ENCODE measurements at regions not wholly inside any gene's neighbourhood (a gene's known extent, or its start where the extent isn't known, plus 50 kb on each side); places are given as distances from the start of the nearest gene placed in this dataset.

DNA sequence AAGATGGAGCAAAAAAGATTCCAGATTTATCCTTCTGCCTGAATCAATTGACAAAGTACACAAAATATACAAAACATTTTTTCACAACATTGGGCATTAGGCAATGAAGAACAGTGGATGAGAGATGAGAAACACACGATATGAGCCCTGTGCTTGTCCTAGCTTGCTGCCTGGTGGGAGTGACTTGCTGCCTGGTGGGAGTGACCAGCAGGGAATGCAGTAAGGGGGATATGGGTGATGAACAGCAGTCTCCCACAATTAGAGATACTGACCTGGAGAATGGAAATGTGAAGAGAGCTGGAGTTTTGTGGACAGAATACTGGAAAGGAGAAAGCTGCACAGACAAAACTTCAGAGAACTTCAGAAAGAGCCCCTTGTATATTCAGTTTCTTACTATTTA is 629.4 kb upstream of the FRG1 start:
- Histone ChIP-seq H3K9me3 (peaks cover 0 to 4% (median 0%) of the 10 kb centered on the region in 8 donors), H3K27ac (no peak overlapping the region), H3K36me3 (no peaks in the 10 kb centered on the region), H3K27me3 (replicated peaks in 1 of 7) (no peaks in the 10 kb centered on the region), H3K4me1 (no peaks in the 10 kb centered on the region), H3K4me3 (no peak overlapping the region)
- DNase-seq = no peak
- intact Hi-C loops (cut with DNase I; ENCODE audit: low total_unique reads) = no loop called here
- 46 to 67% (median 53%) methylated on average over 1 of the region's 1 CpG for WGBS, 5 donors
- TF ChIP-seq POLR2A (IDR thresholded peaks at IDR 0.05) (no peak), POLR2AphosphoS5 (IDR thresholded peaks at IDR 0.05) (no peak)
- TF ChIP-seq, protein P1, sequence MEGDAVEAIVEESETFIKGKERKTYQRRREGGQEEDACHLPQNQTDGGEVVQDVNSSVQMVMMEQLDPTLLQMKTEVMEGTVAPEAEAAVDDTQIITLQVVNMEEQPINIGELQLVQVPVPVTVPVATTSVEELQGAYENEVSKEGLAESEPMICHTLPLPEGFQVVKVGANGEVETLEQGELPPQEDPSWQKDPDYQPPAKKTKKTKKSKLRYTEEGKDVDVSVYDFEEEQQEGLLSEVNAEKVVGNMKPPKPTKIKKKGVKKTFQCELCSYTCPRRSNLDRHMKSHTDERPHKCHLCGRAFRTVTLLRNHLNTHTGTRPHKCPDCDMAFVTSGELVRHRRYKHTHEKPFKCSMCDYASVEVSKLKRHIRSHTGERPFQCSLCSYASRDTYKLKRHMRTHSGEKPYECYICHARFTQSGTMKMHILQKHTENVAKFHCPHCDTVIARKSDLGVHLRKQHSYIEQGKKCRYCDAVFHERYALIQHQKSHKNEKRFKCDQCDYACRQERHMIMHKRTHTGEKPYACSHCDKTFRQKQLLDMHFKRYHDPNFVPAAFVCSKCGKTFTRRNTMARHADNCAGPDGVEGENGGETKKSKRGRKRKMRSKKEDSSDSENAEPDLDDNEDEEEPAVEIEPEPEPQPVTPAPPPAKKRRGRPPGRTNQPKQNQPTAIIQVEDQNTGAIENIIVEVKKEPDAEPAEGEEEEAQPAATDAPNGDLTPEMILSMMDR (IDR thresholded peaks at IDR 0.05 in 8 of 11, conservative IDR thresholded peaks at IDR 0.05 in 3 of 11) = no peak

DNA sequence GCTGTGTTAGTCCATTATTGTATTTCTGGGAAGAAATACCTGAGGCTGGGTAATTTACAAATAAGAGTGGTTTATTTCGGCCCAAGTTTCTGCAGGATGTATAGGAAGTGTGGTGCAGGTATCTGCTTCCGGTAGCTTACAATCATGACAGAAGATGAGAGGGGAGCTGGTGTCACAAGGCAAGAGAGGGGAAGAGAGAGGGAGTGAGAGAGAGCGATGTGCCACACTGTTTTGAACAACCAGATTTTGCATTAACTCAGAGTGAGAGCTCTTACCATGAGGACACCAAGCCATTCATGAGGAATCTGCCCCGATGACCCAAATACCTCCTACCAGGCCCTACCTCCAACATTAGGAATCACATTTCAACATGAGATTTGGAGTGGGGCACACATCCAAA is 627.6 kb upstream of the FRG1 start:
- DNase-seq = no peak
- intact Hi-C loops (cut with DNase I; ENCODE audit: low total_unique reads) = no loop called here
- no peak overlapping the region for H3K4me3 ChIP-seq
- WGBS, 5 donors = 62 to 78% (median 70%) methylated on average over 4 of the region's 4 CpGs
- no peak for TF ChIP-seq POLR2A (IDR thresholded peaks at IDR 0.05)
- no peak for TF ChIP-seq POLR2AphosphoS5 (IDR thresholded peaks at IDR 0.05)
- TF ChIP-seq, protein P1 (IDR thresholded peaks at IDR 0.05 in 8 of 11, conservative IDR thresholded peaks at IDR 0.05 in 3 of 11) = no peak
- peaks cover 0 to 4% (median 0%) of the 10 kb centered on the region in 8 donors for H3K9me3 ChIP-seq
- no peaks in the 10 kb centered on the region for H3K36me3 ChIP-seq
- no peaks in the 10 kb centered on the region for H3K4me1 ChIP-seq
- H3K27me3 ChIP-seq (replicated peaks in 1 of 7) = no peaks in the 10 kb centered on the region
- H3K27ac ChIP-seq = no peak overlapping the region

DNA sequence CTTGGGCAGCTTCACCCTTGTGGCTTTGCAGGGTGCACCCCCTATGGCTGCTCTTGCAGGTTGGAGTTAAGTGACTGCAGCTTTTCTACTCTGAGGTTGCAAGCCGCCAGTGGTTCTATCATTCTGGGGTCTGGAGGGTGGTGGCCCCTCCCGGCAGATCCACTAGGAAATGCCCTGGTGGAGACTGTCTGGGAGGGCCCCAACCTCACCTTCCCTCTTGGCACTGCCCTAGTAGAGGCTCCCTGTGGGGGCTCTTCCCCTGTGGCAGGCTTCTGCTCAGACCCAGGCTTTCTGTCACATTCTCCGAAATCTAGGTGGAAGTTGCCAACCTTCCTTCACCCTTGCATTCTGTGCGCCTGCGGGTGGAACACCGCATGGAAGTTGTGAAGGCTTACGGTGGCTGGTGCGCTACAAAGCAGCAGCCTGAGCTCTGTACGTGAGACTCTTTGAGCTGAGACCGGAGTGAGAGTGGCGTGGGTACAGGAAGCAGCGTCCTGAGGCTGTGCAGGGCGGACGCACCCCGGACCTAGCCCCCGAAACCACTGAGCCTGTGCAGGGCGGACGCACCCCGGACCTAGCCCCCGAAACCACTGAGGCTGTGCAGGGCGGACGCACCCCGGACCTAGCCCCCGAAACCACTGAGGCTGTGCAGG is 626.7 kb upstream of the FRG1 start:
- H3K4me3 ChIP-seq = no peak overlapping the region
- intact Hi-C loops (cut with DNase I; ENCODE audit: low total_unique reads) = no loop called here
- peaks cover 0 to 8% (median 0%) of the 10 kb centered on the region in 8 donors for H3K9me3 ChIP-seq
- TF ChIP-seq POLR2A (IDR thresholded peaks at IDR 0.05) (no peak), POLR2AphosphoS5 (IDR thresholded peaks at IDR 0.05) (no peak)
- TF ChIP-seq, protein P1 (IDR thresholded peaks at IDR 0.05 in 8 of 11, conservative IDR thresholded peaks at IDR 0.05 in 3 of 11) = no peak
- WGBS, 5 donors = 92 to 99% (median 93%) methylated on average over 9 to 24 of the region's 24 CpGs
- H3K36me3 ChIP-seq = no peaks in the 10 kb centered on the region
- H3K27me3 ChIP-seq (replicated peaks in 1 of 7) = no peaks in the 10 kb centered on the region
- no peaks in the 10 kb centered on the region for H3K4me1 ChIP-seq
- no peak overlapping the region for H3K27ac ChIP-seq
- no peak for DNase-seq

DNA sequence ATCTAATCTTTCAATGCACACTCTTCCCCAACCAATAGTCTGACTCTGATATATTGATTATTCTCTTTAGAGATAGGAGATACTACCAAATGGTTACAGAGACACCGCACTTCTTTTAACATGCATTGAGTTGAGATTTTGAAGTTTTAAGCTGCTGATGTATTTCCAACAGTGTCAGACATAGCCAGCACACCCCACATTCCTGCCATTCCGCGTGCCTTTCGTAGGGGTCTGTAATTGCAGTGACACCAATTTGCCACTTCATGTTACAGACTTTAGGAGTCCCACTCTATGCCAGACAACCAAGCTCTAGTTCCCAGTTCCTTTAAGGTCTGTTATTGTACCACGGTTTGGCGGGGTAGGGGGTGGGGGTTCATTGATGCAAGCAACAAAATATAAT is 618.2 kb upstream of the FRG1 start:
- intact Hi-C loops (cut with DNase I; ENCODE audit: low total_unique reads) = no loop called here
- Histone ChIP-seq H3K4me1 (no peaks in the 10 kb centered on the region), H3K9me3 (peaks cover 0 to 15% (median 3%) of the 10 kb centered on the region in 8 donors), H3K36me3 (no peaks in the 10 kb centered on the region), H3K27ac (no peak overlapping the region), H3K4me3 (no peak overlapping the region), H3K27me3 (replicated peaks in 1 of 7) (no peaks in the 10 kb centered on the region)
- TF ChIP-seq POLR2AphosphoS5 (IDR thresholded peaks at IDR 0.05) (no peak), POLR2A (IDR thresholded peaks at IDR 0.05) (no peak)
- TF ChIP-seq, protein P1 (IDR thresholded peaks at IDR 0.05 in 8 of 11, conservative IDR thresholded peaks at IDR 0.05 in 3 of 11) = no peak
- DNase-seq = no peak
- 88 to 94% (median 90%) methylated on average over 6 of the region's 6 CpGs for WGBS, 5 donors

Measured in spleen (tissue), 11 donors.